HG03460 (cell line): ENCODE measurements at regions not wholly inside any gene's neighbourhood (a gene's known extent, or its start where the extent isn't known, plus 50 kb on each side); places are given as distances from the start of the nearest gene placed in this dataset.

Source experiments
- ATAC-seq: cut with Tn5 transposase; IDR thresholded peaks from one replicate; pipeline ENCODE4 v1.9.1; 2021; ENCODE audit not compliant: unreplicated experiment

- ATAC-seq: no peak
These were observed 450.5 kb upstream of the AZI2 start for GRCh38 chr3:28799084-28799483.

GRCh38 chr3:28800203-28800602, 451.6 kb upstream of the AZI2 start:
- no peak for ATAC-seq

GRCh38 chr3:28808068-28808467, 459.4 kb upstream of the AZI2 start:
- no peak for ATAC-seq

GRCh38 chr3:28816017-28816416, 464.9 kb upstream of the RBMS3 start:
- no peak for ATAC-seq

GRCh38 chr3:28824316-28824715, 456.6 kb upstream of the RBMS3 start:
- ATAC-seq: no peak

GRCh38 chr3:28826840-28827239, 454.0 kb upstream of the RBMS3 start:
- no peak for ATAC-seq

GRCh38 chr3:28835249-28835648, 445.6 kb upstream of the RBMS3 start:
- no peak for ATAC-seq

GRCh38 chr3:28835751-28836150, 445.1 kb upstream of the RBMS3 start:
- no peak for ATAC-seq

GRCh38 chr3:28836199-28836598, 444.7 kb upstream of the RBMS3 start:
- no peak for ATAC-seq

GRCh38 chr3:28840976-28841376, 439.9 kb upstream of the RBMS3 start:
- ATAC-seq: peak; percentile 75

- ATAC-seq: peak; percentile 6
These were observed 439.4 kb upstream of the RBMS3 start for GRCh38 chr3:28841441-28841840.

- ATAC-seq: no peak
These were observed 436.4 kb upstream of the RBMS3 start for GRCh38 chr3:28844298-28845005.

GRCh38 chr3:28845006-28845324, 435.9 kb upstream of the RBMS3 start:
- ATAC-seq: no peak

- ATAC-seq: no peak
These were observed 433.8 kb upstream of the RBMS3 start for GRCh38 chr3:28846971-28847478.

- no peak for ATAC-seq
These were observed 433.1 kb upstream of the RBMS3 start for GRCh38 chr3:28847736-28848135.

GRCh38 chr3:28850186-28850585, 430.7 kb upstream of the RBMS3 start:
- ATAC-seq: no peak

- no peak for ATAC-seq
These were observed 427.0 kb upstream of the RBMS3 start for GRCh38 chr3:28853830-28854229.

- no peak for ATAC-seq
These were observed 424.1 kb upstream of the RBMS3 start for GRCh38 chr3:28856796-28857195.

GRCh38 chr3:28859897-28860296, 421.0 kb upstream of the RBMS3 start:
- no peak for ATAC-seq

- ATAC-seq: no peak
These were observed 420.6 kb upstream of the RBMS3 start for GRCh38 chr3:28860307-28860706.

- ATAC-seq: no peak
These were observed 417.7 kb upstream of the RBMS3 start for GRCh38 chr3:28863186-28863585.

GRCh38 chr3:28867836-28868235, 413.0 kb upstream of the RBMS3 start:
- ATAC-seq: no peak

- ATAC-seq: no peak
These were observed 412.0 kb upstream of the RBMS3 start for GRCh38 chr3:28868897-28869296.
